ENCODE measurements at regions not wholly inside any gene's neighbourhood (a gene's known extent, or its start where the extent isn't known, plus 50 kb on each side); places are given as distances from the start of the nearest gene placed in this dataset.

DNA sequence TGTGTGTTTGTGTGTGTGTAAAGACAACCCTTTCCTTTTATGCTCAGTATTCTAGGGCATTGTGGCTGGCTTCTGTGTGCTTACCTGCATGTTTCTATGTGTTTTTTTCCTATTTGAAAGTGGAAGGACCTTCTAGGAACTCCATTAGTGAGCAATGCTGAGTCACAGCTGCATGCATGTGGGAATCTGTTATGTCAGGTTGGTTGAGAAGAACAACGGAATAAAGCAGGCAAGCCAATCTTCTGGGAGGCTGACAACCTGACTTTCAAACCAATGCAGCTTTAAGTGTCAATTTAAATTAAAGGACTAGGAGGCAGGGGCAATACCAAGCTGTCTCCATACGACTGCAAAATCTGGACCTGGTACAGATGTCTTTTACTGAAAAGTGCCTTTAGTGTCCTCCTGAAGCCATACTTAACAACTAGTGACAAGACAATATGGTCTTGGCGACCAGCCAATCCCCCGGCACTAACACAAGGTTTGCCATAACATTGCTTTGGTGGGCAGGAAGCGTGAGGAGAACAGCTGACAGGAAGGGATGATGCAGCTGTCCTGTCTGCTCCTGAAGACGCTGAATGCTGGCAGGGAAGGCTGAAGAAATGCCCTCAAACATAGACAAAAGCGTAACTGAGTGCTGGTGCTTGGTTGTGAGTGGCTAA, 514.7 kb upstream of the CDH7 start:
- H3K27me3 Mint-ChIP-seq: no peaks in the 10 kb centered on the region
- ChIA-PET POLR2A (no interaction called here), CTCF (no interaction called here)
- intact Hi-C loops (cut with micrococcal nuclease): no loop called here
- no peaks in the 10 kb centered on the region for H3K9me3 Mint-ChIP-seq
- no peak overlapping the region for H3K4me3 Mint-ChIP-seq
- no peaks in the 10 kb centered on the region for H3K36me3 Mint-ChIP-seq (ENCODE audit: low read depth)
- no peaks in the 10 kb centered on the region for H3K4me1 Mint-ChIP-seq
- TF ChIP-seq, protein P1, sequence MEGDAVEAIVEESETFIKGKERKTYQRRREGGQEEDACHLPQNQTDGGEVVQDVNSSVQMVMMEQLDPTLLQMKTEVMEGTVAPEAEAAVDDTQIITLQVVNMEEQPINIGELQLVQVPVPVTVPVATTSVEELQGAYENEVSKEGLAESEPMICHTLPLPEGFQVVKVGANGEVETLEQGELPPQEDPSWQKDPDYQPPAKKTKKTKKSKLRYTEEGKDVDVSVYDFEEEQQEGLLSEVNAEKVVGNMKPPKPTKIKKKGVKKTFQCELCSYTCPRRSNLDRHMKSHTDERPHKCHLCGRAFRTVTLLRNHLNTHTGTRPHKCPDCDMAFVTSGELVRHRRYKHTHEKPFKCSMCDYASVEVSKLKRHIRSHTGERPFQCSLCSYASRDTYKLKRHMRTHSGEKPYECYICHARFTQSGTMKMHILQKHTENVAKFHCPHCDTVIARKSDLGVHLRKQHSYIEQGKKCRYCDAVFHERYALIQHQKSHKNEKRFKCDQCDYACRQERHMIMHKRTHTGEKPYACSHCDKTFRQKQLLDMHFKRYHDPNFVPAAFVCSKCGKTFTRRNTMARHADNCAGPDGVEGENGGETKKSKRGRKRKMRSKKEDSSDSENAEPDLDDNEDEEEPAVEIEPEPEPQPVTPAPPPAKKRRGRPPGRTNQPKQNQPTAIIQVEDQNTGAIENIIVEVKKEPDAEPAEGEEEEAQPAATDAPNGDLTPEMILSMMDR (IDR thresholded peaks at IDR 0.05): no peak
- ATAC-seq (ENCODE audit: low read depth) (no peak), DNase-seq (no peak)
- no peak overlapping the region for H3K27ac Mint-ChIP-seq

DNA sequence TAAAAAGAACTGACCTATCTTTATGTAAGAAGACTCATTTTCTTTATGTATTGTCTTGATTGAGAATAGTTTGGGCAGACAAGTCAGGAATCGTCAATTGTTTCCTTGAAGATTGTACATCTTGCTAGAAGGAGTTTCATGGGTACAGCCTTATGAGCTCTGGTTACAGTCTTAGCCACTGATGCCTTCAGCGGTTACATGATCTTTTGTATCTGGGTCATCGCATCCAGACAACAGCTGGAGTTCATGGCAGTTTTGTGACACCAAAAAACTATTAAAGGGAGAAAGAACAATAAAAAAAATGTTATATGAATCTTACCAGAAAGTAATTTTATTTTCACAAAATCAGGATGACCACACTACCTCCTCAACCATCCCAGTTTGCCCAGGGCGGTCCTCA, 520.5 kb upstream of the CDH7 start:
- no peaks in the 10 kb centered on the region for H3K27me3 Mint-ChIP-seq
- CTCF ChIA-PET: no interaction called here

DNA sequence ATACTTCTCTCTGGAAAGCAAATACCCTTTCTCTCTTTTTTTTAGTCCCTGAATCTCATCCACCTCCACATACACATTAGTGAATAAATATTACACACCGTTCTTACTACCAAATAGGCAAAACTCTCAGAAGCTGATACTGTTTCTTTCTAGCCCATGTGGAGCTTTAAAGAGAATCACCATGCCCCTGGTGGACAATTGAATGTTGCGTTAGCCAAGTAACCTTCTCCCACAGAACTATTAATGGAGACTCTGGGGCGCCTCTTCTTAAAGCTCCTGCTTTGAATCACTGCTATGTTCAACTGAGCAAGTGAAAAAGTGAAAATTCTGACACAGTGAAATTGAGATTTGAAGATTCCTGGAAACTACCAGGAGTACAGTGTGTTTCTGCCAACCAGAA, 522.8 kb upstream of the CDH7 start:
- CTCF ChIA-PET: no interaction called here
- intact Hi-C loops (cut with micrococcal nuclease): no loop called here

More for the DNA sequence above, 520.5 kb upstream of the CDH7 start:
- DNase-seq (no peak), ATAC-seq (ENCODE audit: low read depth) (no peak)
- TF ChIP-seq, protein P1 (IDR thresholded peaks at IDR 0.05): no peak
- H3K4me3 Mint-ChIP-seq: no peak overlapping the region
- H3K27ac Mint-ChIP-seq: no peak overlapping the region
- H3K9me3 Mint-ChIP-seq: no peaks in the 10 kb centered on the region
- intact Hi-C loops (cut with micrococcal nuclease): no loop called here
- no peaks in the 10 kb centered on the region for H3K36me3 Mint-ChIP-seq (ENCODE audit: low read depth)
- POLR2A ChIA-PET: no interaction called here
- no peaks in the 10 kb centered on the region for H3K4me1 Mint-ChIP-seq

DNA sequence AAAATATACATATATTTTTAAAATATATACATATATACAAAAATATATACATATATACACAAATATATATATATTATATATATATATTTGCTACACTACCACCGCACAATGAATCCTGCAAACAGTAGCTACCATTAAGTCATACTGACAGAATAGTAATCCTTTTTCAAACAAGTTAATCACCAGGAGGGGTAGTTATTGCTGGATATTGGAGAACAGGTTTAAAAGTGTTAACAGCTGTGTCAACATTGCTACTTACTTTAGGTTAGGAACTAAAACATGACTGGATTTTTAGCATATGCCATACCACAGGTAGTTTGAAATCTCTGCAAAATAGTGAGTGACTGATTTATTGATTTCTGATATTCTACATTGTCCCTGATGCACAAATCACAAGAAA, 529.1 kb upstream of the CDH7 start:
- Mint-ChIP-seq H3K27ac (no peak overlapping the region), H3K4me1 (no peaks in the 10 kb centered on the region), H3K27me3 (no peaks in the 10 kb centered on the region), H3K36me3 (ENCODE audit: low read depth) (no peaks in the 10 kb centered on the region), H3K4me3 (no peak overlapping the region), H3K9me3 (no peaks in the 10 kb centered on the region)
- POLR2A ChIA-PET: no interaction called here
- intact Hi-C loops (cut with micrococcal nuclease): no loop called here
- DNase-seq: no peak
- ATAC-seq (ENCODE audit: low read depth): no peak
- CTCF ChIA-PET: no interaction called here
- TF ChIP-seq, protein P1 (IDR thresholded peaks at IDR 0.05): no peak

More for the DNA sequence above, 522.8 kb upstream of the CDH7 start:
- POLR2A ChIA-PET: no interaction called here
- TF ChIP-seq, protein P1 (IDR thresholded peaks at IDR 0.05): no peak
- ATAC-seq (ENCODE audit: low read depth): no peak
- no peak for DNase-seq
- H3K4me1 Mint-ChIP-seq: no peaks in the 10 kb centered on the region
- H3K4me3 Mint-ChIP-seq: no peak overlapping the region
- H3K36me3 Mint-ChIP-seq (ENCODE audit: low read depth): no peaks in the 10 kb centered on the region
- no peaks in the 10 kb centered on the region for H3K9me3 Mint-ChIP-seq
- no peaks in the 10 kb centered on the region for H3K27me3 Mint-ChIP-seq
- H3K27ac Mint-ChIP-seq: no peak overlapping the region

DNA sequence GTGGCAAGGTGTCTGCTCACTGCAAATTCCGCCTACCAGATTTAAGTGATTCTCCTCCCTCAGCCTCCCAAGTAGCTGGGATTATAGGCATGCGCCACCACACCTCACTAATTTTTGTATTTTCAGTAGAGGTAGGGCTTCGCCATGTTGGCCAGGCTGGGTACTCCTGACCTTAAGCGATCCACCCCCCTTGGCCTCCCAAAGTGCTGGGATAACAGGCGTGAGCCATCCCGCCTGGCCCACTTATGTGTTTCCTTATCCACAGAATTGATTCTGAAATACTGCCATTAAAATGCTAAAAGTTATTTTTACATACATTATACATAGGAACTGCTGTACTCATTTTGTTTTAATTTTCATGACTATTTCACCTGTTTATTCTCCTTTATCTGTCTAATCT, 529.7 kb upstream of the CDH7 start:
- H3K9me3 Mint-ChIP-seq: no peaks in the 10 kb centered on the region
- no peaks in the 10 kb centered on the region for H3K4me1 Mint-ChIP-seq
- ChIA-PET CTCF (no interaction called here), POLR2A (no interaction called here)
- DNase-seq (no peak), ATAC-seq (ENCODE audit: low read depth) (no peak)
- H3K27ac Mint-ChIP-seq: no peak overlapping the region
- H3K4me3 Mint-ChIP-seq: no peak overlapping the region
- intact Hi-C loops (cut with micrococcal nuclease): no loop called here
- TF ChIP-seq, protein P1 (IDR thresholded peaks at IDR 0.05): no peak
- H3K27me3 Mint-ChIP-seq: no peaks in the 10 kb centered on the region
- no peaks in the 10 kb centered on the region for H3K36me3 Mint-ChIP-seq (ENCODE audit: low read depth)
